DOHH2 (cell line): ENCODE measurements at regions not wholly inside any gene's neighbourhood (a gene's known extent, or its start where the extent isn't known, plus 50 kb on each side); places are given as distances from the start of the nearest gene placed in this dataset.

Experiments
- CTCF ChIP-seq: fragments of 200-600 bp; sonication (generic); IDR thresholded peaks from one replicate; pipeline ENCODE4 v1.5.1; 2014; ENCODE audit warnings: antibody characterized with exemption, mild to moderate bottlenecking, low read depth, low read length; ENCODE audit not compliant: poor library complexity, severe bottlenecking
- EZH2phosphoT487 ChIP-seq: fragments of 200-600 bp; sonication (generic); IDR thresholded peaks from 2 replicates; pipeline ENCODE4 v1.6.1; 2017; ENCODE audit warnings: borderline replicate concordance, mild to moderate bottlenecking, antibody characterized with exemption, low read length, moderate library complexity, mixed read lengths

- TF ChIP-seq CTCF: no peak
- no peak for TF ChIP-seq EZH2phosphoT487
These were observed 106.4 kb upstream of the ARMC3 start for GRCh38 chr10:22821501-22821900.
